RWPE2 (cell line): ENCODE measurements at regions not wholly inside any gene's neighbourhood (a gene's known extent, or its start where the extent isn't known, plus 50 kb on each side); places are given as distances from the start of the nearest gene placed in this dataset.

Experiments
- ATAC-seq: fragments of 200-7000 bp; cut with Tn5 transposase; 3 replicates; pipeline ENCODE4 v1.9.1; 2021; ENCODE audit warnings: low read depth
- DNase-seq: peaks from one replicate; pipeline ENCODE4 v3.0.0-alpha.2; 2020; ENCODE audit warnings: low spot score
- H3K27ac ChIP-seq: fragments of 450-650 bp; 2 replicates; pipeline ENCODE4 v1.5.1; 2017; ENCODE audit warnings: mild to moderate bottlenecking; ENCODE audit not compliant: poor library complexity, severe bottlenecking
- H3K27me3 ChIP-seq: fragments of 250-450 bp; sonication (Bioruptor Pico); 2 replicates; pipeline ENCODE4 v1.5.1; 2021; ENCODE audit warnings: mild to moderate bottlenecking, moderate library complexity; ENCODE audit not compliant: insufficient read depth, poor library complexity, severe bottlenecking
- H3K36me3 ChIP-seq: fragments of 250-450 bp; sonication (Bioruptor Pico); 2 replicates; pipeline ENCODE4 v1.5.1; 2020; ENCODE audit warnings: low read depth, mild to moderate bottlenecking, moderate library complexity
- H3K4me1 ChIP-seq: fragments of 250-450 bp; sonication (Bioruptor Pico); 2 replicates; pipeline ENCODE4 v1.5.1; 2021; ENCODE audit warnings: mild to moderate bottlenecking, moderate library complexity; ENCODE audit not compliant: insufficient read depth, poor library complexity, severe bottlenecking
- H3K4me3 ChIP-seq: fragments of 250-450 bp; sonication (Bioruptor Pico); 2 replicates; pipeline ENCODE4 v1.5.1; 2021; ENCODE audit warnings: mild to moderate bottlenecking, moderate library complexity; ENCODE audit not compliant: severe bottlenecking
- H3K9me3 ChIP-seq: fragments of 250-450 bp; sonication (Bioruptor Pico); 2 replicates; pipeline ENCODE4 v1.5.1; 2021; ENCODE audit warnings: mild to moderate bottlenecking, moderate library complexity; ENCODE audit not compliant: severe bottlenecking
- CTCF ChIP-seq: fragments of 450-650 bp; IDR thresholded peaks from one replicate; pipeline ENCODE4 v1.5.1; 2017; ENCODE audit warnings: mild to moderate bottlenecking, moderate library complexity; ENCODE audit not compliant: poor library complexity, severe bottlenecking

GRCh38 chr4:83850435-83850834 is 314.5 kb downstream of the GPAT3 start:
- Histone ChIP-seq H3K9me3 (no peaks in the 10 kb centered on the region), H3K36me3 (no peaks in the 10 kb centered on the region), H3K27me3 (no peaks in the 10 kb centered on the region), H3K4me3 (no peak overlapping the region), H3K27ac (no peak overlapping the region), H3K4me1 (peaks cover 26% of the 10 kb centered on the region)
- TF ChIP-seq CTCF = no peak
- DNase-seq = no peak
- ATAC-seq = no peak

GRCh38 chr4:83846193-83846830 is 310.4 kb downstream of the GPAT3 start:
- Histone ChIP-seq H3K4me3 (no peak overlapping the region), H3K4me1 (peaks cover 4% of the 10 kb centered on the region), H3K27ac (no peak overlapping the region), H3K27me3 (no peaks in the 10 kb centered on the region), H3K9me3 (no peaks in the 10 kb centered on the region), H3K36me3 (no peaks in the 10 kb centered on the region)
- ATAC-seq (no peak), DNase-seq (no peak)
- TF ChIP-seq CTCF = no peak

- ATAC-seq = no peak
- no peaks in the 10 kb centered on the region for H3K4me1 ChIP-seq
- peaks cover 2% of the 10 kb centered on the region for H3K9me3 ChIP-seq
These were observed 303.7 kb downstream of the GPAT3 start for GRCh38 chr4:83839615-83840014.

GRCh38 chr4:83837614-83838308 is 301.9 kb downstream of the GPAT3 start:
- Histone ChIP-seq H3K27me3 (no peaks in the 10 kb centered on the region), H3K4me1 (no peaks in the 10 kb centered on the region), H3K4me3 (no peak overlapping the region), H3K36me3 (no peaks in the 10 kb centered on the region), H3K9me3 (peaks cover 2% of the 10 kb centered on the region), H3K27ac (no peak overlapping the region)
- no peak for TF ChIP-seq CTCF
- no peak for ATAC-seq
- no peak for DNase-seq

More at GRCh38 chr4:83839615-83840014, 303.7 kb downstream of the GPAT3 start:
- H3K4me3 ChIP-seq = no peak overlapping the region
- H3K36me3 ChIP-seq = no peaks in the 10 kb centered on the region
- H3K27ac ChIP-seq = no peak overlapping the region
- H3K27me3 ChIP-seq = no peaks in the 10 kb centered on the region
- no peak for TF ChIP-seq CTCF
- DNase-seq = no peak

GRCh38 chr4:83833920-83834319 is 298.0 kb downstream of the GPAT3 start:
- no peak for TF ChIP-seq CTCF
- ATAC-seq (no peak), DNase-seq (no peak)
- Histone ChIP-seq H3K27ac (no peak overlapping the region), H3K4me3 (no peak overlapping the region), H3K4me1 (no peaks in the 10 kb centered on the region), H3K9me3 (no peaks in the 10 kb centered on the region), H3K36me3 (no peaks in the 10 kb centered on the region), H3K27me3 (no peaks in the 10 kb centered on the region)
